ENCODE measurements at regions not wholly inside any gene's neighbourhood (a gene's known extent, or its start where the extent isn't known, plus 50 kb on each side); places are given as distances from the start of the nearest gene placed in this dataset.

- TF ChIP-seq POLR2A (IDR thresholded peaks at IDR 0.05) (no peak), CTCF (IDR thresholded peaks at IDR 0.05) (no peak)
Measured at GRCh38 chr12:25877446-25877845, 81.0 kb upstream of the RASSF8 start.
